ENCODE measurements at regions not wholly inside any gene's neighbourhood (a gene's known extent, or its start where the extent isn't known, plus 50 kb on each side); places are given as distances from the start of the nearest gene placed in this dataset.
"Not testable (repeated sequence)": the region's sequence is repeated elsewhere in the genome, so short reads cannot be mapped to it uniquely, and the experiment has no call there.

- DNase-seq (ENCODE audit: low spot score) = no peak
Measured at GRCh38 chr5:82425591-82425990, 147.4 kb upstream of the RPS23 start.

- DNase-seq (ENCODE audit: low spot score) = no peak
Measured at GRCh38 chr5:82424211-82424610, 146.1 kb upstream of the RPS23 start.

- no peak for DNase-seq (ENCODE audit: low spot score)
Measured at GRCh38 chr5:82422751-82423181, 144.6 kb upstream of the RPS23 start.

GRCh38 chr5:82422001-82422740 lies 144.0 kb upstream of the RPS23 start:
- no peak for DNase-seq (ENCODE audit: low spot score)

DNA sequence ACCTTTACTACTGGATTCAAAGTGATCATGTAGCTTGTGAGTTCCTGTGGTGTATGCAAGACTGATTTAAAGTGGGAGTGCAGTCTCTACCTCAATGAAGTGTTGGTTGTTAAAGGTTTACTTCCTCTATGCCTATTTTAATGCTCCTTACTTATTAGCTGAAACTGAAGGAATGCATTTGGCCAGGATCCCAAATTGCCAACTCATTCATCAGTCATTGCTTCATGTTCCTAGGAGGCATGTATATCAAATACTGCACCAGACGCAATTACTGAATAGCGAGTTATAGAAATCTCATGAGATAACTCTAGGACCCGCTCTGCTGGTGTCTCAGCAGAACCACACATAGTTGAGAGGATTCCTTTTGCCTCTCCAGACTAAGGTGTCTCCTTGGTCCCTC lies 143.0 kb upstream of the RPS23 start:
- no peak for DNase-seq (ENCODE audit: low spot score)

GRCh38 chr5:82420524-82420923 lies 142.4 kb upstream of the RPS23 start:
- DNase-seq (ENCODE audit: low spot score) = not testable (repeated sequence)

DNA sequence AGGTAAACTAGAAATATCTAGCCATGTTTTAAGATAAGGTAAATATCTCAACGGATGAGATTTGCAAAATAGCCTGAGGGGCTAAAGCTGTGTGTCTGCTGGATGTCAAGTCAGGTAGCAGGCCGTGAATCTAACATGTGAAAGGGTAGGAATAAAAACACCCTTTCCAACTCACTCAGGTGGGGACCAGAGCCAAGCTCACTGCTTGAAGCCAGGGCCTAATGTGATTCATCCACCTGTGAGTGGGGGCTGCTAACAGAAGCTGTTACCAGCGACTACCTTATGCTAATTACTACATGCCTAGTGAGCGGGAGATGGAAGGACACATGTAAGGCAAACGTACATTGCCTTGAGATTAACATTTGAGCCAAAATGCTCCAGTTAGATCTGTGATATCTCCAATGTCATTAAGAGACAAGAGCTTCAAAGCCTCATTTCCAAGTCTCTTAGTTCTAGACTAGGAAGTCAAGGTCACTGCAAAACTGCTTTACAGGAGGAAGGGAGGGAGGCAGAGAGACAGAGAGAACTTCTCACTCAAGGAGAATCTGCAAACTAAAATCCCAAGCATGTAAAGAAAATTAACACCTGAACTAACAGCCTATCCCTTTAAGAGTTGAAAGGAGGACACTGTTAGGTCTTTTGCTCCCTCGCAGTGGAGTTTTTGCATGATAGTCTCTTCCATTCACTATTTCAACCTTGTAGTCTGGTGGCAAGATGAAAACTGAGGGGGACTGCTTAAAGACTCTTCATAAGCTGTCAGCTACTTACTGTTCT lies 141.6 kb upstream of the RPS23 start:
- DNase-seq (ENCODE audit: low spot score) = no peak

DNA sequence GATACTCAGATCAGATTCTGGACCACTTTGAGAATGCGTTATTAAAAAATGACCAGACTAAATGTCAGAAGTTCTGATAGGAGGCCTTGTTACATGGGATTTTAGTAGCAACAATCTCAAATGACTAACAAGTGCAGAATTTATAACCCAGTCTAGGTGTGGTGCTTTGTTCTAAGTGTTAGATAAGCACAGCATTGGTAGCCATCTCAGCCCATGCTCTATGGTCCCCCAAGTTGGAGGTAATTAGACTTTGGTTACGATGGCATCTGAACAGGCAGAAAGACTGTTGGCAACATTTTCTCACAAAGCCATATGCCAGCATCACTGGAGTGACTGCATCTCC lies 140.4 kb upstream of the RPS23 start:
- no peak for DNase-seq (ENCODE audit: low spot score)

DNA sequence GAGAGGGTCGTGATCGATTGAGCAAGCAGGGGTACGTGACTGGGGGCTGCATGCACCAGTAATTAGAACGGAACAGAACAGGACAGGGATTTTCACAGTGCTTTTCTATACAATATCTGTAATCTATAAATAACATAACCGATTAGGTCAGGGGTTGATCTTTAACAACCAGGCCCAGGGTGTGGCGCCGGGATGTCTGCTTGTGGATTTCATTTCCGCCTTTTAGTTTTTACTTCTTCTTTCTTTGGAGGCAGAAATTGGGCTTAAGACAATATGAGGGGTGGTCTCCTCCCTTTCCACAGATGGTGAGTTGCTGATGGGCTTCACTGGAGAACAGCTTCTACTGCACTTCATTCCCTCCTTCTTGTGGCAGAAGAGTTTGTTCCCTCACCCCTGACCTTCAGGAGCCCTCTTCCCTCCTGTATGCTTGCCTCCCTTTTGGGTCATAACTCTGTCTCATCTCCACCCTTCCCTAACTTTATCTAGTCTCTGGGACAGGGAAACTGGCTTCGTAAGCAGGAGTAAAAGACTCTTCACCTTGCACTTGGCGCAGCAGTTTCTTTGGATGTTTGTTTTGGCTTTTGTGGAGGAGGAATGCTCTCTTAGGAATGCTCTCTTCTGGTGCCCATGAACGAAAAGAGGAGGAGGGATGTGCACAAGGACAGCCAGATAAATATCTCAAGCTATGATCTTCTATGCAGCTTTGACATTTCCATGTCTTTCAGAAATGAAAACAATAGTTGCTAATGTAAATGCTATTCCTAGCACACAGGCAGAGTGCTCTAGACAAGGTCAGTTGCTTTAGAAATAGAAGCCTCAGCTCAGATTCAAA lies 139.8 kb upstream of the RPS23 start:
- DNase-seq (ENCODE audit: low spot score) = no peak

DNA sequence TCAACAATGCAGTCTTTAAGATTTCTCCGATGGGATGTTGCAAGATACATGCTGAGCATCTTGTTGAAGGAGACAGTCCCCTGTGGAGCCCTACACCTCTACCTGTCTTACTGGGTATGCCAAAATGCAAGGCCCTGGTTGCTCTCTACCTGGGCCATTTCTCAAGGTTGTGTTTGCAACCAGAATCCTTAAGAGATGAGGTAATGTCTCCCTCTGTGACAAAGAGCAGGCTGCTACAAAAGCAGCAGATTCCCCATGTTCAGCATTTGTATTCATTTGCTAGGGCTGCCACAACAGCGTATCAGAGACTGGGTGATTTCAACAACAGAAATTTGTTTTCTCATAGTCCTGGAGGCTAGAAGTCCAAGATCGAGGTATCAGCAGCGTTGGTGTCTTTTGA lies 138.4 kb upstream of the RPS23 start:
- DNase-seq (ENCODE audit: low spot score) = no peak

- DNase-seq (ENCODE audit: low spot score) = no peak
Measured at GRCh38 chr5:82414041-82414388, 135.9 kb upstream of the RPS23 start.

DNA sequence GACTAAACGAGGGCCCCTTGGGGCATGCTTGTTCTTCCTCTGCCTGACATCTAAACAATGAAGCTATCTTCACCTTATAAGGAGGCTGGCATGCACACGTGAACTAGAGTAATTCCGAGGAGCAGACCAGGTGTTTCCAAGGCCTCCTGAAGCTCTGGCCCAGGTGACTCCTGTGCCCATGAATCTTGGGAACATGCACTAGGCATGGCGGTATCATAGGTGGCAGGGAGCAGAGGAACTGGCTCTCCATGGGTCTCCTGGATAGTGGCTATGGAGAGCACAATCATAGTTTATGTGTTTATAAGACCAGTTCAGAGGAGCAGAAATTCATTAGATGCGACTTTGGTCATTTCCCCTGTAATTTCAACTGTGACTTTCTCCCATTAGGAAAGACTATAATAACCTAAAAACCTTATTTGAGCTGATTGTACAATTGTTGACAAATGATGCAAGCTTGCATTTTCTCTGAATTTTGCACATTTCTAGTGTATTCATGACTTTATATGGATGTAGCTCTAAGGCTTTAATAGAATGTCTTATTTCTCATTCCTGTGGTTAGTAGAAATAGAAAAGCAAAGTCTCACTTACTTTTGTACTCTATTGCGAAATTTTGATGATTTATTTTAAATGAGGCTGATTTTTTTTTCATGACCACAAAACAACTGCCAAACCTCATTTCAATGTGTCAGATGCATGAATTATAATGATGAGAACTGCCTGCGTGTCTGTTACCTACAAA lies 135.3 kb upstream of the RPS23 start:
- DNase-seq (ENCODE audit: low spot score) = no peak

- no peak for DNase-seq (ENCODE audit: low spot score)
Measured at GRCh38 chr5:82408033-82408432, 129.9 kb upstream of the RPS23 start.

DNA sequence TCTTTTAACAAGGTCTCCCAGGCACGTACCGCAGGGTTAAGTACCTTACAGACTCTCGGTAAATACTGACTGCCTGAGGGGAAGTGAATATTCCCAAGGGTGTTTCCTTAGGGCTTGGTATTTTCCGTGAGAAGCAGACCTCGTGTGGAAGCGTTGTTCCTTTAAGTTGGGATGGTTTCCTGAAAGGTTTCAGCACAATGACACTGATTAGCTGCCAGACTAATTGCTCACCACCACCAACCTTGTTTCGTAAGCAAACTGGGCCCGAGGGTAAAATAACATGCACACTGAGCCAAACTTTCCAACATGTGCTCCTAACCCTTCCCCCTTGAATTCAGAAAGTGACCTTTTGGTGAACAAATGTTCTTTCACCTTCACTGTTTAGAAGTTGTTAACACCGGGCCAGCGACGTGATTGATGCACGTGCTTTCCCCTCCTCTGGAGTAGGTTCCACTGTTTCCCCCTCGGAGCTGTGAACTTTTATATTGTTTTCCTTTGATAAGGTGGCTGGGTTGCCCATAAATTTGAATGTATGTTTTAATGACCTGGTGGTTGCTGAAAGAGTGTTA lies 128.1 kb upstream of the RPS23 start:
- DNase-seq (ENCODE audit: low spot score) = no peak

- no peak for DNase-seq (ENCODE audit: low spot score)
Measured at GRCh38 chr5:82405618-82406204, 127.6 kb upstream of the RPS23 start.

DNA sequence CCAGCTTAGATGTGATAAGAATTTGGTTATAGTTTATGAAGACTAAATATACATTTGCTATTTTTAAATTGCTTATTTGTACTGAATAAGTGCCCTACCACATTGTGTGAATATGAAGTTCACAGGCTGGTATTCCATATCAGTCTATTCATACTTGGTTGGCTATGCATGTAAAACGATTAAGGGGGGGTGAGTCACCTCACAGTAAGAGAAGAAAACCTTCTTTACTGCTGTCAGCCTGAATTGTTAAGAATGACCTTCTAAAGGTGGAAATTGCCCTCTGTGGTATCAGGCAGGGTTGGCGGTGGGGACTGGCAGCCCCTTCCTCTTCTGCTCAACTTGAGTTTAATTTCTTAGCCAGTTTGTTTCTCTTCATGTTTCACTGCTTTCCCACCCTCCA lies 127.0 kb upstream of the RPS23 start:
- DNase-seq (ENCODE audit: low spot score) = no peak

DNA sequence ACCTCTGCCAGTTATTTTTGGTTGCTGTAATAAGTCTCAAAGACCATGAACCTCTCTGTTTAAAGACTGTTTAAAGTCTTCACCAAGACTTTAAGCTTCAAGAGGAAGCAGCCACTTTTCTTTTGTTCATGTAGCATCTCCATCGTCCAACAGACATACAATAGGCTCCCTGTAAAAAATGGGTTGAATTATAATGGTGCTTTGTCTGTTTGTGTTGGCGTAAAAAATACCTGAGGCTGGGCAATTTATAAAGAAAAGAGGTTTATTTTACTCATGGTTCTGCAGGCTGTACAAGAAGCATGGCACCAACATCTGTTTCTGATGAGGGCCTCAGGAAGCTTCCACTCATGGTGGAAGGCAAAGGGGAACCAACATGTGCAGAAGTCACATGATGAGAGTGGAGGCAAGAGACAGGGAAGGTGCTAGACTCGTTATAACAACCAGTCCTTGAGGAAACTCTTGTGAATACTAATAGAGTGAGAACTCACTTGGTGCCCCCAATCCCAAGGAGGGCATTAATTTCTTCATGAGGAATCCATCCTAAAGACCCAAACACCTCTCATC lies 126.3 kb upstream of the RPS23 start:
- DNase-seq (ENCODE audit: low spot score) = no peak

DNA sequence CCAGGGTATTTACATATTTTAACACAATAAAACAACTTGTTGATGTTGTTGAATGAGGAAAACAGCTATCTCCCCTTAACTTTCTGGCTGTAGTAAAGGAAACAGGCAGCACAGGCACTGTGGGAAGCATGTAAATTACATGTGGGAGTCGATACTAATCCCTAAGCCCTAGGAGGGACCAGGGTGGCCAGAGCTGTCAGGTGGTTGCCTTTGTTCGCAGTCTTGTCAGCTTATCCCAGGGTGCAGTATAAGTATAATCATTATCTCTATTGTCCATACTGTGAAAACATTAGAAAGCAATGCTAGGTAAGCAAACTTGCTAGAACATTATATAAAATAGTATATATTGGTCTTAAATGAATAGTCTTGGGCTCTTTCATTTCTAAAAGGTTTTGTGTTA lies 125.6 kb upstream of the RPS23 start:
- DNase-seq (ENCODE audit: low spot score) = no peak

GRCh38 chr5:82403026-82403425 lies 124.9 kb upstream of the RPS23 start:
- no peak for DNase-seq (ENCODE audit: low spot score)

DNA sequence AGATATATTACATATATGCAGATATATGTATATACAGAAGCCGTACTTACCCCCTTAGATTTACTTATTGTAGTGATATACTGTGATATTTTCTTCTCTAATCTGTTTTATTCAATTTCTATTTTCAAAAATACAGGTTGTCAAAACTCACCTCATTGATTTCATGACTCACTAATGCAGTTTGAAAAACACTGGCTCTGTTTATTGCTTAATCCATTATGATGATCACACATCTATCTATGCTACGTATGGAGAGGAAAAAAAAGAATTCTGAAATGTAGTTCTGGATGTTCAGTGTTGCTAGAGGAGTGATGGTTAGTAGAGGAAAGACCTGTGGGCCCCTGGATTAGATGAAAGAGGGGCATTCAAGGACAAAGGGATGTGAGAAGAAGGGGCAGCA lies 121.0 kb upstream of the RPS23 start:
- no peak for DNase-seq (ENCODE audit: low spot score)

DNA sequence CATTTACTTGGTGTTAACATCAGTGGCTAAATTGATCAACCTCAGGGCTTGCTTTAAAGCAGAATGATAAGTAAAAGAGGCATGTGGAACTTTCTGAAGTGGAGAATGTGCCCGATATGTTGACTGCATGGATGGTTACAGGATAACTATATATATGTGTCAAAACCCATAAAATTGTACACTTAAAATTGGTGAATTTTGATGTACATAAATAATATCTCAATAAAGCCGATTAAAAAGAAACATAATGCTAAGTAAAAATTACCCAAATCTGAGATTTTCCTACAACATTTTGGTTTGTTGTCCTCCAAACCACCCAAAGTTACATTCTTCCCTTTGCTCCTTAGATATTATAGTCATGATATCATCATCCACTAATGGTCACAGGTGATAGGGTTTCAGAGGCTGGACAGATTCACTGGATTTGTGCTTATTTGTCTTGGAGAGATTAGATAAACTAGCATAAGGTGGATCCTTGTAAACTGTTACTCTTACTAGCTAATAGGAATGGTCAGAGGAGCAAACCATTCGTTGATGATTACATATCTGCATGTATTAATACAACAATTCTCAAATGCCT lies 119.7 kb upstream of the RPS23 start:
- DNase-seq (ENCODE audit: low spot score) = no peak

All from pons (tissue), 1 donor.